H1 (cell line): ENCODE measurements at regions not wholly inside any gene's neighbourhood (a gene's known extent, or its start where the extent isn't known, plus 50 kb on each side); places are given as distances from the start of the nearest gene placed in this dataset.
A peak's percentile ranks its signal among the peaks of the same experiment; 100 is the strongest.

Source experiments
- CTCF ChIA-PET: fragments of 300-600 bp; sonication (Branson Sonifier 250); formaldehyde crosslinking; loops from one replicate; lab custom pipeline; 2021; ENCODE audit not compliant: partially characterized antibody; lab: Charles Lee
- POLR2A ChIA-PET: fragments of 300-600 bp; sonication (Branson Sonifier 250); formaldehyde crosslinking; loops from one replicate; lab custom pipeline; 2021; ENCODE audit warnings: inconsistent platforms; ENCODE audit not compliant: partially characterized antibody; lab: Charles Lee
- DNase-seq, 2 experiments: peaks; one replicate each; pipeline versions ENCODE4 v3.0.0 to v3.0.0-alpha.2; 2010 to 2022; ENCODE audit warnings: low spot score in 2 of 2, low read depth in 1 of 2, mixed read lengths in 1 of 2
- FAIRE-seq: peaks from 2 replicates; lab custom pipeline; 2011; peaks lifted over from hg19 to GRCh38; lab: Jason Lieb, UNC
- H2AFZ ChIP-seq: 2 replicates; pipeline ENCODE4 v1.8.1; 2012; ENCODE audit warnings: low read length, inconsistent platforms
- H2AK5ac ChIP-seq: 2 replicates; pipeline ENCODE4 v1.6.1; 2013; ENCODE audit warnings: low read depth, low read length
- H2BK120ac ChIP-seq: replicated peaks from 2 replicates; pipeline ENCODE3; 2013; ENCODE audit warnings: low read depth, low read length, inconsistent platforms
- H2BK12ac ChIP-seq: 2 replicates; pipeline ENCODE4 v1.6.1; 2013; ENCODE audit warnings: low read depth, low read length
- H2BK15ac ChIP-seq: 2 replicates; pipeline ENCODE4 v1.6.1; 2013; ENCODE audit warnings: low read length
- H2BK20ac ChIP-seq: 2 replicates; pipeline ENCODE4 v1.6.1; 2013; ENCODE audit warnings: low read length
- H2BK5ac ChIP-seq: 2 replicates; pipeline ENCODE4 v1.6.1; 2013; ENCODE audit warnings: low read depth, low read length
- H3K14ac ChIP-seq: 2 replicates; pipeline ENCODE4 v1.6.1; 2013; ENCODE audit warnings: inconsistent platforms; ENCODE audit not compliant: insufficient read length
- H3K18ac ChIP-seq: 2 replicates; pipeline ENCODE4 v1.6.1; 2013; ENCODE audit warnings: low read length; ENCODE audit errors: extremely low read depth
- H3K23ac ChIP-seq: 2 replicates; pipeline ENCODE4 v1.6.1; 2013; ENCODE audit warnings: inconsistent platforms; ENCODE audit not compliant: insufficient read length
- H3K23me2 ChIP-seq: 2 replicates; pipeline ENCODE4 v1.6.1; 2013; ENCODE audit warnings: low read depth, low read length
- H3K27ac ChIP-seq: 2 replicates; pipeline ENCODE4 v1.6.1; 2011; ENCODE audit warnings: low read depth, low read length, inconsistent platforms
- H3K27me3 ChIP-seq, 4 experiments: replicated peaks in 1 of 4; 1 replicate in 1 of 4; 2 replicates in 3 of 4; pipeline versions ENCODE4 v1.6.1 to v1.8.1; 2011 to 2013; ENCODE audit warnings: low read length in 3 of 4, mild to moderate bottlenecking in 3 of 4, inconsistent platforms in 2 of 4, mixed read lengths in 2 of 4, moderate library complexity in 1 of 4; ENCODE audit not compliant: control insufficient read depth in 3 of 4, insufficient read depth in 3 of 4; ENCODE audit errors: extremely low read depth in 1 of 4
- H3K36me3 ChIP-seq, 4 experiments: 2 replicates each; pipeline versions ENCODE4 v1.6.1 to v1.8.1; 2011 to 2013; ENCODE audit warnings: mild to moderate bottlenecking in 4 of 4, low read length in 3 of 4, moderate library complexity in 2 of 4, control low read depth in 1 of 4, inconsistent platforms in 1 of 4; ENCODE audit not compliant: insufficient read depth in 4 of 4, control insufficient read depth in 2 of 4
- H3K4ac ChIP-seq: replicated peaks from 2 replicates; pipeline ENCODE3; 2013; ENCODE audit warnings: low read length, low read depth, mixed read lengths, inconsistent platforms; ENCODE audit not compliant: insufficient read length
- H3K4me1 ChIP-seq, 4 experiments: replicated peaks in 1 of 4; 1 replicate in 1 of 4; 2 replicates in 3 of 4; pipeline versions ENCODE4 v1.6.1 to v1.8.1; 2011 to 2013; ENCODE audit warnings: low read length in 3 of 4, inconsistent platforms in 2 of 4, mixed read lengths in 1 of 4; ENCODE audit not compliant: insufficient read depth in 4 of 4, control insufficient read depth in 3 of 4
- H3K4me2 ChIP-seq, 2 experiments: 2 replicates each; pipeline versions ENCODE4 v1.6.1 to v1.8.1; 2011 to 2013; ENCODE audit warnings: low read depth in 2 of 2, low read length in 2 of 2, control low read depth in 1 of 2, inconsistent platforms in 1 of 2, mild to moderate bottlenecking in 1 of 2; ENCODE audit not compliant: insufficient read depth in 1 of 2
- H3K4me3 ChIP-seq, 4 experiments: fragments of 200-600, 300-600 bp in 1 of 4; sonication (generic), shearing (Covaris generic), sonication (Bioruptor Twin) in 1 of 4; 2 replicates each; pipeline versions ENCODE4 v1.5.1 to v1.8.1; 2011 to 2016; ENCODE audit warnings: low read length in 4 of 4, low read depth in 3 of 4, control low read depth in 2 of 4, inconsistent platforms in 2 of 4, mild to moderate bottlenecking in 2 of 4, mixed read lengths in 1 of 4, moderate library complexity in 1 of 4; ENCODE audit not compliant: insufficient read depth in 2 of 4; ENCODE audit errors: extremely low read depth in 1 of 4
- H3K56ac ChIP-seq: replicated peaks from 2 replicates; pipeline ENCODE3; 2013; ENCODE audit warnings: low read depth, mild to moderate bottlenecking, mixed read lengths, low read length, inconsistent platforms; ENCODE audit not compliant: insufficient read length
- H3K79me1 ChIP-seq: 2 replicates; pipeline ENCODE4 v1.6.1; 2013; ENCODE audit warnings: low read depth, low read length, control low read depth
- H3K79me2 ChIP-seq, 2 experiments: 2 replicates each; pipeline versions ENCODE4 v1.6.1 to v1.8.1; 2012 to 2013; ENCODE audit warnings: low read length in 2 of 2, mild to moderate bottlenecking in 2 of 2, inconsistent platforms in 1 of 2; ENCODE audit not compliant: insufficient read depth in 2 of 2, control insufficient read depth in 1 of 2
- H3K9ac ChIP-seq, 4 experiments: replicated peaks in 1 of 4; 1 replicate in 1 of 4; 2 replicates in 3 of 4; pipeline versions ENCODE4 v1.6.1 to v1.8.1; 2011 to 2013; ENCODE audit warnings: low read depth in 3 of 4, low read length in 3 of 4, control low read depth in 2 of 4, mild to moderate bottlenecking in 2 of 4, moderate library complexity in 2 of 4, inconsistent platforms in 1 of 4; ENCODE audit errors: extremely low read depth in 1 of 4
- H3K9me3 ChIP-seq, 2 experiments: 2 replicates each; pipeline versions ENCODE4 v1.6.1 to v1.8.1; 2012 to 2013; ENCODE audit warnings: mild to moderate bottlenecking in 2 of 2, moderate library complexity in 2 of 2, control low read depth in 1 of 2, inconsistent platforms in 1 of 2, low read depth in 1 of 2, low read length in 1 of 2, mixed read lengths in 1 of 2; ENCODE audit not compliant: insufficient read depth in 2 of 2
- H4K20me1 ChIP-seq, 2 experiments: replicated peaks in 1 of 2; 2 replicates each; pipeline versions ENCODE3 to v1.8.1; 2011 to 2013; ENCODE audit warnings: inconsistent platforms in 2 of 2, low read length in 2 of 2, mild to moderate bottlenecking in 1 of 2; ENCODE audit not compliant: insufficient read depth in 2 of 2, control insufficient read depth in 1 of 2
- H4K5ac ChIP-seq: 2 replicates; pipeline ENCODE4 v1.6.1; 2013; ENCODE audit warnings: low read length, low read depth, mixed read lengths, inconsistent platforms; ENCODE audit not compliant: insufficient read length
- H4K8ac ChIP-seq: 2 replicates; pipeline ENCODE4 v1.8.0; 2013; ENCODE audit warnings: mild to moderate bottlenecking, moderate library complexity, low read length, inconsistent platforms; ENCODE audit not compliant: insufficient read depth; ENCODE audit errors: extremely low read depth
- H4K91ac ChIP-seq: replicated peaks from 2 replicates; pipeline ENCODE3; 2013; ENCODE audit warnings: low read length, mixed read lengths, inconsistent platforms; ENCODE audit not compliant: insufficient read length
- BACH1 ChIP-seq: IDR thresholded peaks from 2 replicates; pipeline ENCODE4 v1.6.1; 2012; ENCODE audit warnings: low read length, improper control_type of control experiment
- CBX8 ChIP-seq: fragments of 300-800, 300-1000 bp; sonication (generic); IDR thresholded peaks from 2 replicates; pipeline ENCODE4 v1.7.1; 2016; ENCODE audit warnings: low read depth, low read length, borderline replicate concordance
- CHD2 ChIP-seq: IDR thresholded peaks from 2 replicates; pipeline ENCODE4 v1.6.1; 2012; ENCODE audit warnings: low read length, improper control_type of control experiment
- CREB1 ChIP-seq: IDR thresholded peaks from 2 replicates; pipeline ENCODE4 v1.6.1; 2012; ENCODE audit warnings: inconsistent platforms
- EP300 ChIP-seq, 2 experiments: IDR thresholded peaks; 1 replicate in 1 of 2; 2 replicates in 1 of 2; pipeline ENCODE4 v1.6.1; 2011 to 2012; ENCODE audit warnings: low read depth in 2 of 2, low read length in 2 of 2, mild to moderate bottlenecking in 2 of 2, borderline replicate concordance in 1 of 2, inconsistent platforms in 1 of 2, moderate library complexity in 1 of 2
- EZH2 ChIP-seq: fragments of 200-600 bp; sonication (generic); IDR thresholded peaks from 2 replicates; pipeline ENCODE4 v1.7.1; 2012; ENCODE audit warnings: low read depth, mild to moderate bottlenecking, moderate library complexity, low read length, inconsistent platforms; ENCODE audit not compliant: severe bottlenecking
- JUN ChIP-seq: IDR thresholded peaks from 2 replicates; pipeline ENCODE4 v1.6.1; 2011; ENCODE audit warnings: low read depth, mild to moderate bottlenecking, improper control_type of control experiment, low read length
- JUND ChIP-seq: IDR thresholded peaks from 2 replicates; pipeline ENCODE4 v1.6.1; 2011; ENCODE audit warnings: mild to moderate bottlenecking, improper control_type of control experiment, low read length
- KDM5A ChIP-seq: fragments of 200-600 bp; IDR thresholded peaks from 2 replicates; pipeline ENCODE4 v1.7.1; 2012; ENCODE audit warnings: mild to moderate bottlenecking, low read length, inconsistent platforms, mixed read lengths
- MAX ChIP-seq: IDR thresholded peaks from 2 replicates; pipeline ENCODE4 v1.6.1; 2012; ENCODE audit warnings: inconsistent platforms
- NRF1 ChIP-seq: IDR thresholded peaks from 2 replicates; pipeline ENCODE4 v1.6.1; 2011; ENCODE audit warnings: mild to moderate bottlenecking, low read depth, low read length, improper control_type of control experiment
- POLR2A ChIP-seq, 2 experiments: IDR thresholded peaks; 1 replicate in 1 of 2; 2 replicates in 1 of 2; pipeline ENCODE4 v1.6.1; 2011; ENCODE audit warnings: low read depth in 2 of 2, low read length in 2 of 2, mild to moderate bottlenecking in 2 of 2; ENCODE audit errors: control extremely low read depth in 1 of 2
- TAF1 ChIP-seq: IDR thresholded peaks from 2 replicates; pipeline ENCODE4 v1.6.1; 2011; ENCODE audit warnings: mild to moderate bottlenecking, low read depth, low read length
- YY1 ChIP-seq: IDR thresholded peaks from 2 replicates; pipeline ENCODE4 v1.6.1; 2011; ENCODE audit warnings: low read depth, mild to moderate bottlenecking, low read length
- WGBS, 2 experiments: shearing (Covaris generic) in 1 of 2; methylation state at CpG; one replicate each; pipeline versions ENCODE4 v1.1.6 to v1.1.7; 2013 to 2015; ENCODE audit warnings: low lambda C conversion rate in 2 of 2, mixed read lengths in 2 of 2, inconsistent platforms in 1 of 2, low coverage in 1 of 2, missing lambda C conversion rate in 1 of 2; ENCODE audit not compliant: insufficient replicate concordance in 2 of 2, insufficient coverage in 1 of 2, insufficient read length in 1 of 2; ENCODE audit errors: extremely low coverage in 1 of 2, missing lambda C conversion rate in 1 of 2; 5-methylcytosine and 5-hydroxymethylcytosine counted together

- no peak overlapping the region for H3K27ac ChIP-seq
- no peak overlapping the region for H4K5ac ChIP-seq
- H3K9ac ChIP-seq = no peak overlapping the region
- H3K4ac ChIP-seq = no peak overlapping the region
- H3K79me2 ChIP-seq = no peaks in the 10 kb centered on the region
- H3K79me1 ChIP-seq = no peaks in the 10 kb centered on the region
- CTCF ChIA-PET = interaction anchor here (0.7 to 1.3 kb wide), 2 partner anchors 12 to 48 kb away, joined by 3 to 4 read pairs; no protein-coding TSS in a partner anchor
- no peaks in the 10 kb centered on the region for H3K23me2 ChIP-seq
- H2BK120ac ChIP-seq = no peak overlapping the region
- H2BK5ac ChIP-seq = no peak overlapping the region
- H3K14ac ChIP-seq = no peak overlapping the region
- peak overlapping the region; percentile 21; the same call in 1 of the 2 replicates for H2BK20ac ChIP-seq
- H3K23ac ChIP-seq = no peak overlapping the region
- no peak overlapping the region for H2AK5ac ChIP-seq
- H3K9me3 ChIP-seq = peaks cover 0 to 4% of the 10 kb centered on the region in 2 experiments; a peak in 2 of 4 replicates
- WGBS, 2 experiments = 88% methylated on average over 14 of the region's 14 CpGs; no CpG with 5 or more reads in 1 of the 2 experiments
- no peak overlapping the region for H2AFZ ChIP-seq
- POLR2A ChIA-PET = no interaction called here
- peaks cover 0 to 3% (median 0%) of the 10 kb centered on the region in 4 experiments; a peak in 2 of 7 replicates for H3K4me1 ChIP-seq
- H3K18ac ChIP-seq = no peak overlapping the region
- peak; percentile 19 for FAIRE-seq
- no peak overlapping the region for H4K8ac ChIP-seq
- H3K4me2 ChIP-seq = no peak overlapping the region
- no peaks in the 10 kb centered on the region for H3K36me3 ChIP-seq
- H3K27me3 ChIP-seq = peaks cover 0 to 3% (median 0%) of the 10 kb centered on the region in 4 experiments; a peak in 1 of 7 replicates
- H4K20me1 ChIP-seq = no peaks in the 10 kb centered on the region
- DNase-seq = no peak
- H4K91ac ChIP-seq = no peak overlapping the region
- no peak overlapping the region for H3K4me3 ChIP-seq
- no peak overlapping the region for H2BK15ac ChIP-seq
- H2BK12ac ChIP-seq = no peak overlapping the region
- H3K56ac ChIP-seq = no peak overlapping the region
- TF ChIP-seq EP300 (IDR thresholded peaks at IDR 0.05; ENCODE audit: borderline replicate concordance in 1 of 2, low read depth in 2 of 2, low read length in 2 of 2) (no peak), JUND (no peak), CBX8 (no peak), BACH1 (no peak), JUN (no peak), POLR2A (IDR thresholded peaks at IDR 0.05; ENCODE audit: control extremely low read depth in 1 of 2, low read depth in 2 of 2, low read length in 2 of 2) (no peak), MAX (no peak), CREB1 (no peak), KDM5A (no peak), EZH2 (no peak), TAF1 (no peak), YY1 (no peak), NRF1 (no peak), CHD2 (no peak)
Measured at GRCh38 chr1:38197312-38198061, 150.9 kb upstream of the POU3F1 start.
